NT2/D1 (cell line): ENCODE measurements at regions not wholly inside any gene's neighbourhood (a gene's known extent, or its start where the extent isn't known, plus 50 kb on each side); places are given as distances from the start of the nearest gene placed in this dataset.

Experiments
- YY1 ChIP-seq: IDR thresholded peaks from 2 replicates; pipeline ENCODE4 v1.6.1; 2011; ENCODE audit not compliant: insufficient read length, insufficient read depth
- ZNF274 ChIP-seq: IDR thresholded peaks from 2 replicates; pipeline ENCODE4 v1.6.1; 2011; ENCODE audit warnings: mild to moderate bottlenecking, low read depth, low read length

GRCh38 chrX:45714866-45715265 is 514.2 kb upstream of the DIPK2B start:
- TF ChIP-seq ZNF274 (no peak), YY1 (no peak)
